ENCODE measurements at regions not wholly inside any gene's neighbourhood (a gene's known extent, or its start where the extent isn't known, plus 50 kb on each side); places are given as distances from the start of the nearest gene placed in this dataset.

GRCh38 chr11:88402192-88402715, 64.7 kb upstream of the CTSC start:
- no peak for TF ChIP-seq CTCF (IDR thresholded peaks at IDR 0.05; ENCODE audit: low read depth, low read length)
- DNase-seq (ENCODE audit: low read depth in 2 of 2) = peak; percentile 81 to 95
- H3K4me3 ChIP-seq (replicated peaks in 1 of 2; ENCODE audit: low read depth in 2 of 2, low read length in 2 of 2) = peak overlapping the region in 1 of 2 donors; percentile 4

GRCh38 chr11:88398791-88399570, 61.4 kb upstream of the CTSC start:
- DNase-seq (ENCODE audit: low read depth in 2 of 2) = peak in 1 of 2 donors; percentile 56
- TF ChIP-seq CTCF (IDR thresholded peaks at IDR 0.05; ENCODE audit: low read depth, low read length) = no peak
- H3K4me3 ChIP-seq (replicated peaks in 1 of 2; ENCODE audit: low read depth in 2 of 2, low read length in 2 of 2) = no peak overlapping the region

GRCh38 chr11:88398372-88398771, 60.8 kb upstream of the CTSC start:
- no peak for TF ChIP-seq CTCF (IDR thresholded peaks at IDR 0.05; ENCODE audit: low read depth, low read length)
- no peak overlapping the region for H3K4me3 ChIP-seq (replicated peaks in 1 of 2; ENCODE audit: low read depth in 2 of 2, low read length in 2 of 2)
- DNase-seq (ENCODE audit: low read depth in 2 of 2) = peak in 1 of 2 donors; percentile 86

- DNase-seq (ENCODE audit: low read depth in 2 of 2) = no peak
- H3K4me3 ChIP-seq (replicated peaks in 1 of 2; ENCODE audit: low read depth in 2 of 2, low read length in 2 of 2) = no peak overlapping the region
- no peak for TF ChIP-seq CTCF (IDR thresholded peaks at IDR 0.05; ENCODE audit: low read depth, low read length)
Measured at GRCh38 chr11:88390254-88390653, 52.7 kb upstream of the CTSC start.

- no peak for DNase-seq (ENCODE audit: low read depth in 2 of 2)
- TF ChIP-seq CTCF (IDR thresholded peaks at IDR 0.05; ENCODE audit: low read depth, low read length) = no peak
- no peak overlapping the region for H3K4me3 ChIP-seq (replicated peaks in 1 of 2; ENCODE audit: low read depth in 2 of 2, low read length in 2 of 2)
Measured at GRCh38 chr11:88387957-88388356, 50.4 kb upstream of the CTSC start.

Measured in cardiac fibroblast (primary cell).